Smooth muscle cell (in vitro differentiated cells): ENCODE measurements at regions not wholly inside any gene's neighbourhood (a gene's known extent, or its start where the extent isn't known, plus 50 kb on each side); places are given as distances from the start of the nearest gene placed in this dataset.

Experiments
- DNase-seq: peaks from one replicate; lab custom pipeline; 2025; ENCODE audit not compliant: unreplicated experiment; lab: John Stamatoyannopoulos, UW
- H2AFZ ChIP-seq: fragments of 200-600 bp; sonication (generic); 2 replicates; pipeline ENCODE4 v1.6.0; 2016; ENCODE audit warnings: antibody characterized with exemption, low read depth, mild to moderate bottlenecking
- H3F3A ChIP-seq: fragments of 200-600 bp; sonication (generic); 2 replicates; pipeline ENCODE4 v1.6.0; 2017; ENCODE audit warnings: antibody characterized with exemption, low read depth
- H3K27ac ChIP-seq: fragments of 200-600 bp; sonication (generic); 2 replicates; pipeline ENCODE4 v1.5.1; 2016; ENCODE audit warnings: low read depth, mild to moderate bottlenecking
- H3K27me3 ChIP-seq: fragments of 200-600 bp; sonication (generic); 2 replicates; pipeline ENCODE4 v1.6.1; 2016; ENCODE audit warnings: low read depth, mild to moderate bottlenecking
- H3K36me3 ChIP-seq: fragments of 200-600 bp; sonication (generic); 2 replicates; pipeline ENCODE4 v1.5.1; 2016; ENCODE audit warnings: low read depth
- H3K4me1 ChIP-seq: fragments of 200-600 bp; sonication (generic); 2 replicates; pipeline ENCODE4 v1.5.1; 2016; ENCODE audit warnings: low read depth
- H3K4me2 ChIP-seq: fragments of 200-600 bp; sonication (generic); 2 replicates; pipeline ENCODE4 v1.6.0; 2016; ENCODE audit warnings: mild to moderate bottlenecking
- H3K4me3 ChIP-seq: fragments of 200-600 bp; sonication (generic); 2 replicates; pipeline ENCODE4 v1.5.1; 2016; ENCODE audit warnings: mild to moderate bottlenecking
- H3K79me2 ChIP-seq: fragments of 200-600 bp; sonication (generic); 2 replicates; pipeline ENCODE4 v1.6.0; 2016; ENCODE audit warnings: low read depth, mild to moderate bottlenecking
- H3K9ac ChIP-seq: fragments of 200-600 bp; sonication (generic); 2 replicates; pipeline ENCODE4 v1.6.0; 2016; ENCODE audit warnings: low read depth
- H3K9me3 ChIP-seq: fragments of 200-600 bp; sonication (generic); replicated peaks from 2 replicates; pipeline ENCODE4 v1.5.1; 2016; ENCODE audit warnings: low read depth
- H4K20me1 ChIP-seq: fragments of 200-600 bp; sonication (generic); 2 replicates; pipeline ENCODE4 v1.6.0; 2016; ENCODE audit warnings: low read depth
- CTCF ChIP-seq: fragments of 200-600 bp; sonication (generic); IDR thresholded peaks from 2 replicates; pipeline ENCODE4 v1.5.1; 2017; ENCODE audit warnings: borderline replicate concordance, mild to moderate bottlenecking, antibody characterized with exemption; ENCODE audit not compliant: insufficient read depth, poor library complexity, severe bottlenecking
- WGBS: methylation state at CpG from one replicate; pipeline ENCODE4 v1.1.7; 2016; ENCODE audit warnings: low lambda C conversion rate; 5-methylcytosine and 5-hydroxymethylcytosine counted together

DNA sequence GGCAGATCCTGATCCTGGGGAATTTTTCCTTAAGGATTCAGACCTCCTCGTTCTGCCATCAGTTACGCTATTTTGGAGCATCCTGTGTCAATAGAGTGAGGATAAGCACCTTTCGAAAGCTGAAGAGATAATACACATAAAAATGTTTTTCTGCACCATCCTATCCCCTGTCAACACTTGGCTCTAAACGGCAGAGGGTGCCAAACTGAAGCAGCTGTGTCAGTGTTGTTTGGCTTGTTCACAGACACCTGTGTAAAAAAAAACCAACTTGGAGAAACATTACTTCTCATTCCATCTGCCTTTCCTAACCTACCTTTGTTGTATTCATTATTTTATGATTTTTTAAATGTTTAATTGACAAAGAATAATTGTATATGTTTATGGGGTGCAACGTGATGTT is 417.0 kb upstream of the DDI1 start:
- Histone ChIP-seq H3K9me3 (no peaks in the 10 kb centered on the region), H3K27me3 (no peaks in the 10 kb centered on the region), H3K27ac (no peak overlapping the region), H3K4me3 (no peak overlapping the region), H3K4me1 (no peaks in the 10 kb centered on the region), H3K79me2 (no peaks in the 10 kb centered on the region), H3F3A (no peaks in the 10 kb centered on the region), H2AFZ (no peak overlapping the region), H3K36me3 (no peaks in the 10 kb centered on the region), H4K20me1 (no peaks in the 10 kb centered on the region), H3K9ac (no peak overlapping the region), H3K4me2 (no peak overlapping the region)
- DNase-seq = no peak
- no peak for TF ChIP-seq CTCF
- 59% methylated on average over 5 of the region's 5 CpGs for WGBS

GRCh38 chr11:103619938-103620337 is 416.5 kb upstream of the DDI1 start:
- Histone ChIP-seq H4K20me1 (no peaks in the 10 kb centered on the region), H3K27ac (no peak overlapping the region), H2AFZ (no peak overlapping the region), H3K36me3 (no peaks in the 10 kb centered on the region), H3F3A (no peaks in the 10 kb centered on the region), H3K4me2 (no peak overlapping the region), H3K27me3 (no peaks in the 10 kb centered on the region), H3K79me2 (no peaks in the 10 kb centered on the region), H3K9ac (no peak overlapping the region), H3K4me3 (no peak overlapping the region), H3K9me3 (no peaks in the 10 kb centered on the region), H3K4me1 (no peaks in the 10 kb centered on the region)
- no peak for DNase-seq
- 83% methylated on average over 2 of the region's 2 CpGs for WGBS
- TF ChIP-seq CTCF = no peak

- no peak overlapping the region for H3K27ac ChIP-seq
- no peaks in the 10 kb centered on the region for H3K79me2 ChIP-seq
- WGBS = 86% methylated on average over 2 of the region's 2 CpGs
- H3K9ac ChIP-seq = no peak overlapping the region
- no peaks in the 10 kb centered on the region for H3F3A ChIP-seq
- H2AFZ ChIP-seq = no peak overlapping the region
- no peak overlapping the region for H3K4me2 ChIP-seq
- H3K27me3 ChIP-seq = no peaks in the 10 kb centered on the region
- no peaks in the 10 kb centered on the region for H3K36me3 ChIP-seq
- no peaks in the 10 kb centered on the region for H4K20me1 ChIP-seq
- no peak for DNase-seq
- H3K9me3 ChIP-seq = no peaks in the 10 kb centered on the region
- H3K4me3 ChIP-seq = no peak overlapping the region
- H3K4me1 ChIP-seq = no peaks in the 10 kb centered on the region
- no peak for TF ChIP-seq CTCF
These were observed 414.1 kb upstream of the DDI1 start for GRCh38 chr11:103622296-103622695.

DNA sequence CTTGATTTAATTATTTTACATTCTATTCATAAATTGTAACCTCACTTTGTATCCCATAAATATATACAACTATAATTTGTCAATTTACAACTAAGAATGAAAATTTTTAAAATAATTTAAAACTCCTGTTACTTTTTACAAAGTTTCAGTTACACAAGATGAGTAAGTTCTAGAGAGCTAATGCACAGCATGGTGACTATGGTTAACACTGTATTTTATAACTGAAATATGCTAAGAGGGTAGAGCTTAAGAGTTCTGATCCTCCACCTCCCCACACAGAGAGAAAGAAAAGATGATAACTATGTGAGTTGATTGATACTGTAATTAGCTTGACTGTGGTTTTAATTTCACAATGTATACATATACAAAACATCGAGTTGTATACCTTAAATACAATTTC is 412.5 kb upstream of the DDI1 start:
- 94% methylated on average over 1 of the region's 1 CpG for WGBS
- no peaks in the 10 kb centered on the region for H4K20me1 ChIP-seq
- no peaks in the 10 kb centered on the region for H3K79me2 ChIP-seq
- no peaks in the 10 kb centered on the region for H3K4me1 ChIP-seq
- no peaks in the 10 kb centered on the region for H3F3A ChIP-seq
- no peaks in the 10 kb centered on the region for H3K36me3 ChIP-seq
- H3K9ac ChIP-seq = no peak overlapping the region
- TF ChIP-seq CTCF = no peak
- H2AFZ ChIP-seq = no peak overlapping the region
- H3K27ac ChIP-seq = no peak overlapping the region
- H3K4me2 ChIP-seq = no peak overlapping the region
- no peak overlapping the region for H3K4me3 ChIP-seq
- no peaks in the 10 kb centered on the region for H3K9me3 ChIP-seq
- H3K27me3 ChIP-seq = no peaks in the 10 kb centered on the region
- DNase-seq = no peak
